ENCODE measurements at regions not wholly inside any gene's neighbourhood (a gene's known extent, or its start where the extent isn't known, plus 50 kb on each side); places are given as distances from the start of the nearest gene placed in this dataset.

DNA sequence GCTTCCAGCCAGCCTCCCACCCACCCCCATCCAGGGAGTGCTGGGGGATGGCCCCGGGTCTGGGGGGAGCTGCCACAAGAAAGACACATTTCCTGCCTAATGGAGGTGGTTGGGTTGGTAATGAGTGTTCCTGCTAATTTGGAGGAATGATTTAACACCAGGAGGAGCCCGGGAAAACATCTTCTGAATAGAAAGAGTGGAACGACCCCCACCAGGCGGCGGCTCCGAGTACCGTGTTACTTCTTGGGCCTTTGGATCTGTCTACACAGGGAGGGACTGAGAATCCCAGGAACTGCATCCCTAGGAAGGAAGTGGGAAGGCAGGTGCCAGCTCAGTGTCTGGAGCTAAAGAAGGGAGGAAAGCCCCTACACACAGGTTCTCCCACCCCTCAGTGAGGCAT, 64.6 kb downstream of the TSPAN17 start:
- intact Hi-C loops (cut with micrococcal nuclease): no loop called here
- Mint-ChIP-seq H3K36me3 (ENCODE audit: low read depth) (no peaks in the 10 kb centered on the region), H3K27me3 (ENCODE audit: insufficient read depth) (peaks cover 17% of the 10 kb centered on the region), H3K4me3 (no peak overlapping the region), H3K27ac (no peak overlapping the region), H3K9me3 (no peaks in the 10 kb centered on the region), H3K4me1 (ENCODE audit: low read depth) (no peaks in the 10 kb centered on the region)
- DNase-seq (ENCODE audit: low spot score): no peak

DNA sequence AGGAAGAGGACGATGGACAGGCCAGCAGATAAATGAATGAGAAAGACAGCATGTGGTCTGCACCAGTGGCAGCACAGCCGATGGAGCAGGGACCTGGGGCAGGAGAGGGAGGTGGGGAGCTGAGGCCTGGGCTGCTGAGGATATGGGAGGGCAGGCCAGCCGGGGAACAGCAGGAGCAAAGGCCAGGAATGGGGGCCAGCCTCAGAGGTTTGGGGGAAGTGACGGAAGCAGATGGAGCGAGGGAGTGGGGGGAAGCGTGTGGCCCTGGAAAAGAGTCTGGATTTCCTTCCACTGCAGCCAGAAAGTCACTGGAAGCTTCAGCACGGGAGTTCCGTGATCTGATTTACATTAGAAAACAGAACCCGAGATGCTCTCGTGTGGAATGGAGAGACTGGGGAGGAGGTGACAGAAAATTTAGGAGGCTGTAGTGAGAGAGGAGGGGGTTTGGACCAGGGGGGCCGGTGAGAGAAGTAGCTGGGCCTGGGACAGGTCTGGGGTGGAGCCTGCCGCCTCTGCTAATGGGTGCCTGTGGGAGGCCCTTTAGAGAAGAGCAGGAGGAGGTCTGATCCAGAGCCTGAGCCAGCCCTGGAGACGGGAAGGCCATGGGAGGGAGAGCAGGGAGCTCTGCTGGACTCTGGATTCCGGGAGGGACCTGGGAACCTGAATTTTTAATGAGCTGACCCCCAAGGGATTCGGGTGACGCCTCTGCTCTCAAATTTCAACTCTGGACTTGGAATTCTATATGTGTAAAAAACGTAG, 65.4 kb downstream of the TSPAN17 start:
- no peaks in the 10 kb centered on the region for H3K4me1 Mint-ChIP-seq (ENCODE audit: low read depth)
- no peaks in the 10 kb centered on the region for H3K9me3 Mint-ChIP-seq
- H3K36me3 Mint-ChIP-seq (ENCODE audit: low read depth): no peaks in the 10 kb centered on the region
- no peak for DNase-seq (ENCODE audit: low spot score)
- H3K27ac Mint-ChIP-seq: no peak overlapping the region
- H3K4me3 Mint-ChIP-seq: no peak overlapping the region
- intact Hi-C loops (cut with micrococcal nuclease): no loop called here
- H3K27me3 Mint-ChIP-seq (ENCODE audit: insufficient read depth): peaks cover 15% of the 10 kb centered on the region

DNA sequence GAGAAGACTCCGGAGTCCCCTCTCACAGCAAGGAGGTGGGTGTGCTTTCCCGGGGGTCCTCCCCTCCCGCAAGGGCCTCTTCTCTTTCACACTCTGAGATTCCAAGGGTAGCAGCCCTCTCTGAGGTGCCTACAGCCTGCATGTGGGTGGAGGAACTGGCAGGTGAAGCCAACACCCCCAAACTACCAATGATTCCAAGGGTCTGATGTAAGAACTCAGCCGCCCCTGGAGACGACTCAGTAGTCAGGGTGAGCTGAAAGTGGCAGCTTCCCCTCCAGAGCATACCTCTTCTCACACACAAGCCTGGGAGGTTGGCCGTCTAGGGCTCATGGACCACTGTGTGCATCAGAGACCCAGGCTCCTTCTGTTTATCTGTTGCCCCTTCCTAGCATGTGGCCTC, 66.1 kb downstream of the TSPAN17 start:
- no peak overlapping the region for H3K4me3 Mint-ChIP-seq
- H3K27me3 Mint-ChIP-seq (ENCODE audit: insufficient read depth): peaks cover 15% of the 10 kb centered on the region
- H3K4me1 Mint-ChIP-seq (ENCODE audit: low read depth): no peaks in the 10 kb centered on the region
- no peak for DNase-seq (ENCODE audit: low spot score)
- H3K27ac Mint-ChIP-seq: no peak overlapping the region
- no peaks in the 10 kb centered on the region for H3K9me3 Mint-ChIP-seq
- no peaks in the 10 kb centered on the region for H3K36me3 Mint-ChIP-seq (ENCODE audit: low read depth)
- intact Hi-C loops (cut with micrococcal nuclease): no loop called here

DNA sequence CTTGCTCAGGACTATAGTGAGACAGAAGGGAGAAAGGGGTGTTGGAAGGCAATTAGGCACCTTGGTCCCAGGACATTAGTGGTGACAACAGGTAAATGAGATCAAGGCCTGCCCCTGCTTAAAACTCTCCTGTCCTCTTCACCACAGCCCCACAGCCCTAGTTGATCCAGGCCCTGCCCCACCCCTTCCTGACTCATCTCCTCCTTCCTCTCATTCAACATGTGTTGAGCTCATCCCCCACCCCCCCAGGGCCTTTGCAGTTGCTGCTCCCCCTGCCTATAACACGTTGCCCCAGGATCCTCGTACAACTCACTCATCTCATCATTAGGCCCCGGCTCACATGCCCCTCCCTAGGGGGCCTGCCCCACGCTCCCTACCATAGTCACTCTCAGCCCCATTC, 66.8 kb downstream of the TSPAN17 start:
- Mint-ChIP-seq H3K9me3 (no peaks in the 10 kb centered on the region), H3K36me3 (ENCODE audit: low read depth) (no peaks in the 10 kb centered on the region), H3K27me3 (ENCODE audit: insufficient read depth) (peaks cover 14% of the 10 kb centered on the region), H3K27ac (no peak overlapping the region), H3K4me1 (ENCODE audit: low read depth) (no peaks in the 10 kb centered on the region), H3K4me3 (no peak overlapping the region)
- DNase-seq (ENCODE audit: low spot score): no peak
- intact Hi-C loops (cut with micrococcal nuclease): no loop called here

DNA sequence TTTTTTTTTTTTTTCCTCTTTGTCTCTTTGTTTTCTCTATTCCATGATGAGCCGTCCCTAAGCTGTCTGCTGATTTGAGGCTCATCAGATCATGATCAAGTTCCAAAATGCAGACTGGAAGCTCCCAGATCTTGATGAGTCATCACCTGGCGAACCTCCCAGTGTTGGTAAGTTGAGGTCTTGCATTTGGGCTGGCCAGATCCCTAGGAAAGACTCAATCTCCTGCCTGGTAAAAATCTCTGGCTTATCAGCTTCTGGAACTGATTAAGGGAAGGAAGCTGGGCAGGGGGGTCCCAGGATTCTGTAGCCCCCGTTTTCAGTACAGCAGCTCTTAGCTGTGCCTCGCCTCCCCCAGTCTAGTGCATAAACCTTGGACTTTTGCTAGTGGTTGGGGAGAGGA, 69.0 kb downstream of the TSPAN17 start:
- H3K4me3 Mint-ChIP-seq: no peak overlapping the region
- intact Hi-C loops (cut with micrococcal nuclease): no loop called here

DNA sequence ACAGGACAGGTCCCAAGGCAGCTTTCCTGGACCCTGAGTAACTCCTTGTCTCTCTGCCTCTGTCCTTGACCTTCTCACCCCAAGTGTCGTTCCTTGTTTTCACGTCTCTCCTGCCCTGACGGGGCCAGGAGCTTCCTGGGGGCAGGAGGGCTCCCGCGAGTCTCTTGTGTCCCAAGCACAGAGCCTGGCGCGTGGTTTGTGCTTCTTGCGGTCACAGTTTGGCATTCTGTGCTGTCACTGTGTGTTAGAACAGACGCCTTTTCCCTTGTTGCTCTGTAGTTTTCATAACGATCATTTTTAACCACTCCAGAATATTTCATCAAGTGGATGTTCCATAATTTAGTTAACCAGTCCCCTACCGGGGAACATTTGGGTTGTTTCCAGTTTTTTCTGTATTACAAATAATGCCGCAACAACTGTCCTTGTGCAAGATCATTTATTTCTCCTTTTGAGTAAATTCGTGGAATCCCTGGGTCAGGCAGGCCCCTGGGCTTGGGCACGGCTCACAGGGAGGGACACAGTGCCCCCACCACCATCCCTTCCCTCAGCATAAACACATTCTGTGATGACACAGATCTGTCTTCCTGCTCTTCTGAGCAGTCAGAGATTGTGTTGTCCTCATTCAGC, 71.9 kb downstream of the TSPAN17 start:
- Mint-ChIP-seq H3K4me1 (ENCODE audit: low read depth) (peaks cover 4% of the 10 kb centered on the region), H3K4me3 (no peak overlapping the region), H3K36me3 (ENCODE audit: low read depth) (no peaks in the 10 kb centered on the region), H3K9me3 (no peaks in the 10 kb centered on the region), H3K27me3 (ENCODE audit: insufficient read depth) (peaks cover 24% of the 10 kb centered on the region), H3K27ac (no peak overlapping the region)
- no peak for DNase-seq (ENCODE audit: low spot score)
- intact Hi-C loops (cut with micrococcal nuclease): no loop called here

More for the DNA sequence above, 69.0 kb downstream of the TSPAN17 start:
- H3K27ac Mint-ChIP-seq: no peak overlapping the region
- no peak for DNase-seq (ENCODE audit: low spot score)
- H3K4me1 Mint-ChIP-seq (ENCODE audit: low read depth): no peaks in the 10 kb centered on the region
- no peaks in the 10 kb centered on the region for H3K9me3 Mint-ChIP-seq
- H3K27me3 Mint-ChIP-seq (ENCODE audit: insufficient read depth): peaks cover 19% of the 10 kb centered on the region
- no peaks in the 10 kb centered on the region for H3K36me3 Mint-ChIP-seq (ENCODE audit: low read depth)

DNA sequence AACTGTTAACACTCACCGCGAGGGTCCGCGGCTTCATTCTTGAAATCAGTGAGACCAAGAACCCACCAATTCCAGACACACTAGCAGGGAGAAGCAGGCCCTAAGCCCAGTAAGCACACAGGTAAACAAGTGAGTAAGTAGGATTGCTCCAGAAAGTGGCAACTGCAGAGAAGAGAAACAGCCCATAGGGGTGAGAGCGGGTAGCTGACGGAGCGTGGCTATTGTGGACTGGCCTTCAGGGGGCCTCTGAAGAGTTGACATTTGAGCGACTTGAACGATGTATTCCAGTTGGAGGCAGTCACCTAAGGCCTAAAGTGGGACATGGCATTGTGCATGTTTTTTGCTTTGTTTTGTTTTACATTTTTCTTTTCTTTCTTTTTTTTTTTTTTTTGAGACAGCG, 74.2 kb downstream of the TSPAN17 start:
- no peaks in the 10 kb centered on the region for H3K9me3 Mint-ChIP-seq
- H3K27ac Mint-ChIP-seq: no peak overlapping the region
- H3K4me1 Mint-ChIP-seq (ENCODE audit: low read depth): peaks cover 4% of the 10 kb centered on the region
- DNase-seq (ENCODE audit: low spot score): no peak
- intact Hi-C loops (cut with micrococcal nuclease): no loop called here
- H3K4me3 Mint-ChIP-seq: no peak overlapping the region
- no peaks in the 10 kb centered on the region for H3K36me3 Mint-ChIP-seq (ENCODE audit: low read depth)
- H3K27me3 Mint-ChIP-seq (ENCODE audit: insufficient read depth): peaks cover 38% of the 10 kb centered on the region

DNA sequence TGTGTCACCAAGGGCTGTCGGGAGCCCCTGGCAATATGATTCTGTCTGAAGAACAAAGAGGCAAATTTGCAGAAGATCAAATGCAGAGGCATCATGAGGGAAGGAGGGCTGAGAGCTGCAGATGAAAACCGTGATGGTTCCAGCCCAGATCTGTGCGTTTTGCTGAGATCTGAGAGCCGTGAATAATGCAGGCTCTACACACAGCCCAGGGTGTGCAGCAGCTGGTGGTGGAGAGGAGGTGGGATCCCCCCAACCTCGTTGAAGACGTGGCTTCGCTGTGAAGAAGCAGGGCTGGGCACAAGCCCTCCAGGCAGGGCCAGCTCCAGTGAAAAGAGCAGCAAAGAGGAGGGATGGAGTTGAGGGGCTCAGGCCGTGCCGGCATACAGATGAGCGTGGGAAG, 75.5 kb downstream of the TSPAN17 start:
- Mint-ChIP-seq H3K27me3 (ENCODE audit: insufficient read depth) (peaks cover 42% of the 10 kb centered on the region), H3K9me3 (no peaks in the 10 kb centered on the region), H3K4me1 (ENCODE audit: low read depth) (peaks cover 4% of the 10 kb centered on the region), H3K4me3 (no peak overlapping the region), H3K27ac (no peak overlapping the region), H3K36me3 (ENCODE audit: low read depth) (no peaks in the 10 kb centered on the region)
- intact Hi-C loops (cut with micrococcal nuclease): no loop called here
- no peak for DNase-seq (ENCODE audit: low spot score)

DNA sequence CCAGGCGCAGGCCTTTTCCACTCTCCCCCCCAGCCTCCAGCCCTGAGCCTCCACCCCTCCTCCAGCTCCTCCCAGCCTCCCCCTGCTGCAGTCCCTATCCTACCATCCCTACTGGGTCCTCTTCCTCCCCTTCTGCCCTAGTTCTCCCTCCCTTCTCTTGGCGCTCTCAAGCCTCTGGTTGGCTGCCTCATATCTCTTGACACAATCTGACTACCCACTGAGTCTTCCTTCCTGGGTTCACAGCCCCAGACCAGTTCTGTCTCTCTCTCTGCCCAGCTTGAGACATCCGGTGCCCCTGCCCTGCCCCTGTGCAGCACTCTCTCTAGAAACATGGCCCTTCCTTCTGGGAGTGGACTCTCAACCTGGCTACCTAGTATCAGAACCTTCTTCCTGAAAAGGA, 76.2 kb downstream of the TSPAN17 start:
- no peak for DNase-seq (ENCODE audit: low spot score)
- H3K36me3 Mint-ChIP-seq (ENCODE audit: low read depth): no peaks in the 10 kb centered on the region
- H3K9me3 Mint-ChIP-seq: no peaks in the 10 kb centered on the region
- intact Hi-C loops (cut with micrococcal nuclease): no loop called here
- H3K4me1 Mint-ChIP-seq (ENCODE audit: low read depth): peaks cover 4% of the 10 kb centered on the region
- H3K27me3 Mint-ChIP-seq (ENCODE audit: insufficient read depth): peaks cover 42% of the 10 kb centered on the region
- no peak overlapping the region for H3K4me3 Mint-ChIP-seq
- no peak overlapping the region for H3K27ac Mint-ChIP-seq

DNA sequence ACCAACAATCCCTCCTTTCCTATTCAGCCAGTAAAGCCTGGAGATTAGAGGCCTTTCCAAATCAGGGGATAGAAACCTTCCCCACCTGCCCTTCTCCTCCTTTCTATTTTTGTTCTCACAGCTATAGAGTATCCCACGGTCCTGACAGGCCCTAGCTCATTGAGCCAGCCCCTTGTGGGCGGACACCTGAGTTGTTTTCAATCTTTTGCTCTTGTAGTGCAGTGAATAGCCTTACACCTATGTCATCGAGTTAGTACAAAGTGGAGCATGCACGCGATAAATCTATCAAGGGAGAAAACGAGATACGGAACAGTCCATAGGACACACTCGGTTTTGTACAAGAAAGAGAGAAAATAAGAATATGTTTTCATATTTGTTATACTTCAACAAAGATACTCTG, 77.2 kb downstream of the TSPAN17 start:
- no peaks in the 10 kb centered on the region for H3K36me3 Mint-ChIP-seq (ENCODE audit: low read depth)
- no peaks in the 10 kb centered on the region for H3K9me3 Mint-ChIP-seq
- H3K4me3 Mint-ChIP-seq: no peak overlapping the region
- intact Hi-C loops (cut with micrococcal nuclease): no loop called here
- no peak for DNase-seq (ENCODE audit: low spot score)
- peaks cover 36% of the 10 kb centered on the region for H3K27me3 Mint-ChIP-seq (ENCODE audit: insufficient read depth)
- no peak overlapping the region for H3K27ac Mint-ChIP-seq
- H3K4me1 Mint-ChIP-seq (ENCODE audit: low read depth): peaks cover 4% of the 10 kb centered on the region

DNA sequence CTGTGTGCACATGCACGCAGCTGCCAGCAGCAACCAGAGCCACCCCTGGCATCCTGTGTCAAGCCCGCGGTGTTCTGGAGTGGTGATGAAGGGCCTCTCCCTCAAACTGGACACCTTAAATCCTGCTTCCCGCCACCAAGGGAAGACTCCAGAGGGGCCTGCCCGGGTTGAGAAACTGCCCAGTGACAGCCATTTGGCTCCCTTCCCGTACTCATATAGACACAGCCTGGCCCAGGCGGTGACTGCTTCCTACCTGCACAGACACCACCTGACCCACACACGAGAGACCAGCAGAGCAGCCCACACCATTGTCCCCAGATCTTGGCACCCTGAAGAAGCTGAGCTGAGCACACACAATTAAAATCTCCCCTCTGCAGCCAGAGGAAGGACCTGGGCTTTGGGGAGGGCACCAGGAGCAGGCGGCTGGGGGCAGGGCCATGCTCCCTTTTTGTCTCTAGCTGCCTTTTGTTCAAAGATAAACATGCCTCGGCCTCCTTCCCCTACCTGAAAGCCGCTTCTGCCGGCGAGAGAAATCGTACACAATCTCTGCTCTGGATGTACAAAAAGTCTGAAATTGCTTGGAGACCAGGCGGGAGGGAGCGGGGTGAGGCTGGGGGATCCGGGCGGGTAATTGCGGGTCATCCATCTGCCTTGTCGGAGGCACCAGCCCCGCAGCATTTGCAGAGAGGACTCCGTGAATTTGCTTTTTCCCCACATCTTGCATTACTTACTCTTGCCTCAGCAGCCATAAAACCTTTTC, 78.4 kb downstream of the TSPAN17 start:
- H3K4me1 Mint-ChIP-seq (ENCODE audit: low read depth): peaks cover 4% of the 10 kb centered on the region
- H3K27me3 Mint-ChIP-seq (ENCODE audit: insufficient read depth): peaks cover 35% of the 10 kb centered on the region
- H3K27ac Mint-ChIP-seq: no peak overlapping the region
- no peak for DNase-seq (ENCODE audit: low spot score)
- intact Hi-C loops (cut with micrococcal nuclease): no loop called here
- H3K36me3 Mint-ChIP-seq (ENCODE audit: low read depth): no peaks in the 10 kb centered on the region
- no peak overlapping the region for H3K4me3 Mint-ChIP-seq
- H3K9me3 Mint-ChIP-seq: no peaks in the 10 kb centered on the region

DNA sequence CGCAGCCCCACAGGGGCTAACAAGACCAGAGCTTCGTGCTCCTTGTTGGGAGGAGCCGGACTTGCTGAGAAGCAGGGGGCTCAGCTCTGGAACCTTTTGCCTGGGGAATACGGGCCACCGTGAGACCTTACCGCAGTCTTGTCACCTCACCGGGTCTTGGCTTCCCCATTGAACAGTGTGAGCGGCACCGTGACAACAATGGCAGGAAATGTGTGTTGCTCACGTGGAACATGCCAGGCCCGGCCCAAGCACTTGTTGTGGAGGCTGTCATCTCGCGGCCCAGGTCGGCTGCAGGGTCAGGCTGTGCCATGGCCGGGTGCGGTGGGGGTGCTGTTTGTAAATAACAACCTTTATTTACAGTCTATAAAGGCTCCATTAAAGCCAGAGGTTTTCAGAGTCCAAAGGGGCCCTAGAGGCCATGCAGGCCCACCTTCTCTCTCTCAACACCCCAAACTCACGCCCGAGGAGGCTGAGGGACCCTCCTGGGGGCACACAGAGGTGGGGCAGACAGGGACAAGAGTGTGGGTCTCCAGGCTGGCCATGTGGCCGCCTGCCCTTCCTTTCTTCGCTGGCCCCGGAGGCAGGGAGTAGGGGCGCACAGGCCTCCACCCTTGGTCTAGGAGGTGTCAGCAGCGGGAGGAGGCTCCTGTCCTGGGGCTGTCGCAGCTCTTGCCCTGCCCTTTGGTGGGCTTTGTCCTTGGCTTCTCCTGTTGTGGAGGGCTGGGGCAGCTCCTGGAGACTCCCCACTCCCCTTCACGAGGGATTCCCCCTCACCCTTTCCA, 79.7 kb downstream of the TSPAN17 start:
- intact Hi-C loops (cut with micrococcal nuclease): no loop called here
- no peaks in the 10 kb centered on the region for H3K36me3 Mint-ChIP-seq (ENCODE audit: low read depth)
- DNase-seq (ENCODE audit: low spot score): no peak
- H3K27ac Mint-ChIP-seq: no peak overlapping the region
- no peaks in the 10 kb centered on the region for H3K9me3 Mint-ChIP-seq
- H3K4me3 Mint-ChIP-seq: no peak overlapping the region
- peaks cover 34% of the 10 kb centered on the region for H3K27me3 Mint-ChIP-seq (ENCODE audit: insufficient read depth)
- H3K4me1 Mint-ChIP-seq (ENCODE audit: low read depth): peaks cover 4% of the 10 kb centered on the region

DNA sequence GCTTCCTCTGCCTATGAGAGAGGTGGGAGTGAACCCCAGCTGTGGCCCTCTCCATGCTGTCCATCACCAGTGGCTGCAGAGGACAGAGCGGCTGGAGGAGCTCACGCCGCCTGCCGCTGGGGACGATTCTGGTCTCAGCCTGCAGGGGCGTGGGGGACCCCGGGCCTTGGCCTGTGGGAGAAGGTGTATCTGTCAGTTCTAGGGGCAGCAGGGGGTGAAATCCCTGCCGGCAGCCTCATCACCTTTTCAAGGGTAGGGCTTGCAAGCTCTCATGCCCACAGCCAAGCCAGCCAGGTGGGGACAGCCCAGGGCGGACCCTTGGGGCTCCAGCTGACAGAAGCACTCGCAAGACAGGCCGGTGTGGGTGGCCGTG, 80.2 kb downstream of the TSPAN17 start:
- Mint-ChIP-seq H3K27ac (no peak overlapping the region), H3K4me1 (ENCODE audit: low read depth) (peaks cover 4% of the 10 kb centered on the region), H3K27me3 (ENCODE audit: insufficient read depth) (peaks cover 37% of the 10 kb centered on the region), H3K9me3 (no peaks in the 10 kb centered on the region), H3K36me3 (ENCODE audit: low read depth) (no peaks in the 10 kb centered on the region), H3K4me3 (no peak overlapping the region)
- DNase-seq (ENCODE audit: low spot score): no peak
- intact Hi-C loops (cut with micrococcal nuclease): no loop called here
